GM12878 (cell line): ENCODE measurements at regions not wholly inside any gene's neighbourhood (a gene's known extent, or its start where the extent isn't known, plus 50 kb on each side); places are given as distances from the start of the nearest gene placed in this dataset.

Experiments used
- ATAC-seq: fragments of 200-7000 bp; cut with Tn5 transposase; 3 replicates; pipeline ENCODE4 v1.9.1; 2020; ENCODE audit warnings: mild to moderate bottlenecking, moderate library complexity
- BruUV-seq: library from RNA; stranded (reverse); fragments of 400-500 nt; replicated peaks from 2 replicates; lab custom pipeline; 2021; lab: Mats Ljungman, UMichigan
- CTCF ChIA-PET: fragments of 300-600 bp; sonication (Branson Sonifier 250); formaldehyde crosslinking; extraction: SDS; loops from one replicate; lab custom pipeline; 2021; ENCODE audit warnings: inconsistent platforms; lab: Yijun Ruan, JAX
- POLR2A ChIA-PET: fragments of 350-600 bp; formaldehyde crosslinking; extraction: SDS; loops from one replicate; lab custom pipeline; 2021; ENCODE audit warnings: inconsistent platforms; lab: Charles Lee
- RAD21 ChIA-PET: fragments of 300-600 bp; sonication (Branson Sonifier 250); formaldehyde crosslinking; loops from one replicate; lab custom pipeline; 2023; ENCODE audit warnings: antibody characterized with exemption; ENCODE audit not compliant: unreplicated experiment; lab: Charles Lee
- SMC1A ChIA-PET: fragments of 300-600 bp; sonication (Branson Sonifier 250); formaldehyde crosslinking; loops from one replicate; lab custom pipeline; 2023; ENCODE audit not compliant: unreplicated experiment, uncharacterized antibody; lab: Charles Lee
- DNase-seq: peaks from one replicate; pipeline ENCODE4 v3.0.0-alpha.2; 2011; ENCODE audit warnings: low read depth, low spot score
- FAIRE-seq: peaks from 3 replicates; lab custom pipeline; 2011; peaks lifted over from hg19 to GRCh38; lab: Jason Lieb, UNC
- H2AFZ ChIP-seq: 2 replicates; pipeline ENCODE4 v1.6.0; 2011; ENCODE audit warnings: low read depth, low read length, control low read depth; ENCODE audit not compliant: control insufficient read depth
- H3K27ac ChIP-seq: 2 replicates; pipeline ENCODE4 v1.5.1; 2011; ENCODE audit warnings: control low read depth; ENCODE audit not compliant: control insufficient read depth, insufficient read depth
- H3K27me3 ChIP-seq, 2 experiments: replicated peaks in 1 of 2; 2 replicates each; pipeline versions ENCODE4 v1.6.0 to v1.6.1; 2011; ENCODE audit warnings: low read length in 1 of 2; ENCODE audit not compliant: control insufficient read depth in 2 of 2, insufficient read depth in 2 of 2
- H3K36me3 ChIP-seq, 2 experiments: 2 replicates each; pipeline ENCODE4 v1.5.1; 2011; ENCODE audit warnings: low read length in 1 of 2; ENCODE audit not compliant: control insufficient read depth in 2 of 2, insufficient read depth in 2 of 2
- H3K4me1 ChIP-seq: 2 replicates; pipeline ENCODE4 v1.6.1; 2011; ENCODE audit warnings: mild to moderate bottlenecking, low read length, moderate library complexity, mixed read lengths; ENCODE audit not compliant: control insufficient read depth, insufficient read depth
- H3K4me2 ChIP-seq: 2 replicates; pipeline ENCODE4 v1.6.0; 2011; ENCODE audit warnings: control low read depth; ENCODE audit not compliant: control insufficient read depth, insufficient read depth
- H3K4me3 ChIP-seq: fragments of 200-600 bp; sonication (generic); 2 replicates; pipeline ENCODE4 v1.5.1; 2016
- H3K79me2 ChIP-seq: 2 replicates; pipeline ENCODE4 v1.6.0; 2011; ENCODE audit warnings: low read length; ENCODE audit not compliant: control insufficient read depth, insufficient read depth
- H3K9ac ChIP-seq: 2 replicates; pipeline ENCODE4 v1.8.0; 2011; ENCODE audit warnings: low read length, control low read depth, mixed read lengths; ENCODE audit not compliant: control insufficient read depth, insufficient read depth
- H3K9me3 ChIP-seq: replicated peaks from 3 replicates; pipeline ENCODE4 v1.5.1; 2011; ENCODE audit warnings: mild to moderate bottlenecking, low read length; ENCODE audit not compliant: control insufficient read depth, insufficient read depth
- H4K20me1 ChIP-seq: 2 replicates; pipeline ENCODE4 v1.6.0; 2011; ENCODE audit not compliant: control insufficient read depth, insufficient read depth
- CBFB ChIP-seq: IDR thresholded peaks from 2 replicates; pipeline ENCODE4 v1.6.1; 2016; ENCODE audit warnings: antibody characterized with exemption, low read depth
- CBX3 ChIP-seq: fragments of 200-600 bp; sonication (generic); IDR thresholded peaks from 2 replicates; pipeline ENCODE4 v1.6.1; 2016; ENCODE audit warnings: low read depth, borderline replicate concordance
- E2F8 ChIP-seq: fragments of 450-650 bp; IDR thresholded peaks from 2 replicates; pipeline ENCODE4 v1.6.1; 2018; ENCODE audit warnings: mild to moderate bottlenecking, low read depth, moderate library complexity; ENCODE audit not compliant: partially characterized antibody
- HDGF ChIP-seq: fragments of 450-650 bp; IDR thresholded peaks from 2 replicates; pipeline ENCODE4 v1.6.1; 2016; ENCODE audit warnings: antibody characterized with exemption
- IRF3 ChIP-seq: fragments of 450-650 bp; IDR thresholded peaks from 2 replicates; pipeline ENCODE4 v1.6.1; 2014; ENCODE audit warnings: mild to moderate bottlenecking
- IRF4 ChIP-seq: IDR thresholded peaks from 2 replicates; pipeline ENCODE4 v1.6.1; 2011; ENCODE audit warnings: low read depth, low read length
- NR2C1 ChIP-seq: fragments of 450-650 bp; IDR thresholded peaks from 2 replicates; pipeline ENCODE4 v1.6.1; 2017; ENCODE audit warnings: antibody characterized with exemption, mild to moderate bottlenecking, moderate library complexity
- PML ChIP-seq: IDR thresholded peaks from 2 replicates; pipeline ENCODE4 v1.6.1; 2012; ENCODE audit warnings: low read length, inconsistent platforms
- TAF1 ChIP-seq: IDR thresholded peaks from 2 replicates; pipeline ENCODE4 v1.6.1; 2011; ENCODE audit warnings: mild to moderate bottlenecking, low read depth, low read length, borderline replicate concordance
- WRNIP1 ChIP-seq: IDR thresholded peaks from 2 replicates; pipeline ENCODE4 v1.6.1; 2011; ENCODE audit warnings: low read depth, low read length, improper control_type of control experiment, borderline replicate concordance
- ZNF217 ChIP-seq: fragments of 450-650 bp; IDR thresholded peaks from 2 replicates; pipeline ENCODE4 v1.6.1; 2017; ENCODE audit warnings: antibody characterized with exemption, mild to moderate bottlenecking
- WGBS: methylation state at CpG from one replicate; pipeline ENCODE4 v1.1.6; 2016; ENCODE audit warnings: low lambda C conversion rate; ENCODE audit not compliant: insufficient replicate concordance, insufficient coverage; ENCODE audit errors: missing lambda C conversion rate; 5-methylcytosine and 5-hydroxymethylcytosine counted together
- in situ Hi-C: fragments of 300-500 bp; cut with MboI; formaldehyde crosslinking; loops from 9 replicates; pipeline ENCODE4 v1.14.3; 2018; ENCODE audit warnings: mixed read lengths
- intact Hi-C: fragments of 100-400 bp; cut with micrococcal nuclease; formaldehyde crosslinking; loops from one replicate; pipeline ENCODE4 v1.14.2; 2022; ENCODE audit not compliant: unreplicated experiment
- TF ChIP-seq, protein P1 (sequence below): IDR thresholded peaks from 2 replicates; pipeline ENCODE4 v1.6.1; 2011; ENCODE audit warnings: low read depth, low read length, improper control_type of control experiment, borderline replicate concordance
- TF ChIP-seq, protein P2 (sequence below): IDR thresholded peaks from 2 replicates; pipeline ENCODE4 v1.6.1; 2012; ENCODE audit warnings: improper control_type of control experiment, low read depth, low read length; ENCODE audit not compliant: insufficient replicate concordance

- no peak for TF ChIP-seq IRF3
- TF ChIP-seq E2F8 = no peak
- no peak for TF ChIP-seq CBX3
Observed at GRCh38 chr6:94175465-94175864, 756.1 kb upstream of the EPHA7 start (continued).

DNA sequence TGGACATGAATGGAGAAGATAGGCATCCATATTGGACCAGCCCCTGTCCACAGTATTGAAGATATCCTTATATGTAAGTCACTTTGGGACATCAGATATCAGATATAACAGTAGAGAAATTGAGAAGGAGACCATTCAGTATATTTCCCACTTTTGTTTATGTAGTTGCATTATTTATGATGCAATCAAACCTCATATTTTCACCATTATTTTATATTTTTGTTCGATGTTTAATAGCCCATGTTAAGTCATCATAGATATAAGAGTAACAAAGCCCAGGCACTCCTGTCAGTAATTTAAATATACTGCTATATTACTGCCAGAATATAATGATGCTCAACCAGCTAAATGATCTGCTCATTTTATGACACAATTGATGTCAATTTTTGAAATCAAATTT lies 744.5 kb upstream of the EPHA7 start:
- FAIRE-seq (no peak), DNase-seq (no peak), ATAC-seq (no peak)
- H3K4me3 ChIP-seq = no peak overlapping the region
- no peaks in the 10 kb centered on the region for H3K79me2 ChIP-seq
- POLR2A ChIA-PET = no interaction called here
- SMC1A ChIA-PET = no interaction called here
- no peaks in the 10 kb centered on the region for H3K9me3 ChIP-seq
- RAD21 ChIA-PET = no interaction called here
- WGBS = 63% methylated on average over 1 of the region's 1 CpG
- intact Hi-C loops (no loop called here), in situ Hi-C loops (no loop called here)
- CTCF ChIA-PET = no interaction called here
- no peak overlapping the region for H2AFZ ChIP-seq
- H3K27ac ChIP-seq = no peak overlapping the region
- no peaks in the 10 kb centered on the region for H3K4me1 ChIP-seq
- H3K36me3 ChIP-seq = no peaks in the 10 kb centered on the region
- no TSS peak for BruUV-seq
- H4K20me1 ChIP-seq = no peaks in the 10 kb centered on the region
- no peak overlapping the region for H3K4me2 ChIP-seq
- H3K9ac ChIP-seq = no peak overlapping the region
- no peaks in the 10 kb centered on the region for H3K27me3 ChIP-seq
- TF ChIP-seq, protein P1, sequence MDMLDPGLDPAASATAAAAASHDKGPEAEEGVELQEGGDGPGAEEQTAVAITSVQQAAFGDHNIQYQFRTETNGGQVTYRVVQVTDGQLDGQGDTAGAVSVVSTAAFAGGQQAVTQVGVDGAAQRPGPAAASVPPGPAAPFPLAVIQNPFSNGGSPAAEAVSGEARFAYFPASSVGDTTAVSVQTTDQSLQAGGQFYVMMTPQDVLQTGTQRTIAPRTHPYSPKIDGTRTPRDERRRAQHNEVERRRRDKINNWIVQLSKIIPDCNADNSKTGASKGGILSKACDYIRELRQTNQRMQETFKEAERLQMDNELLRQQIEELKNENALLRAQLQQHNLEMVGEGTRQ = no peak
- TF ChIP-seq TAF1 (no peak), WRNIP1 (no peak), PML (no peak), IRF4 (no peak), ZNF217 (no peak), HDGF (no peak), NR2C1 (no peak), CBFB (no peak)
- TF ChIP-seq, protein P2, sequence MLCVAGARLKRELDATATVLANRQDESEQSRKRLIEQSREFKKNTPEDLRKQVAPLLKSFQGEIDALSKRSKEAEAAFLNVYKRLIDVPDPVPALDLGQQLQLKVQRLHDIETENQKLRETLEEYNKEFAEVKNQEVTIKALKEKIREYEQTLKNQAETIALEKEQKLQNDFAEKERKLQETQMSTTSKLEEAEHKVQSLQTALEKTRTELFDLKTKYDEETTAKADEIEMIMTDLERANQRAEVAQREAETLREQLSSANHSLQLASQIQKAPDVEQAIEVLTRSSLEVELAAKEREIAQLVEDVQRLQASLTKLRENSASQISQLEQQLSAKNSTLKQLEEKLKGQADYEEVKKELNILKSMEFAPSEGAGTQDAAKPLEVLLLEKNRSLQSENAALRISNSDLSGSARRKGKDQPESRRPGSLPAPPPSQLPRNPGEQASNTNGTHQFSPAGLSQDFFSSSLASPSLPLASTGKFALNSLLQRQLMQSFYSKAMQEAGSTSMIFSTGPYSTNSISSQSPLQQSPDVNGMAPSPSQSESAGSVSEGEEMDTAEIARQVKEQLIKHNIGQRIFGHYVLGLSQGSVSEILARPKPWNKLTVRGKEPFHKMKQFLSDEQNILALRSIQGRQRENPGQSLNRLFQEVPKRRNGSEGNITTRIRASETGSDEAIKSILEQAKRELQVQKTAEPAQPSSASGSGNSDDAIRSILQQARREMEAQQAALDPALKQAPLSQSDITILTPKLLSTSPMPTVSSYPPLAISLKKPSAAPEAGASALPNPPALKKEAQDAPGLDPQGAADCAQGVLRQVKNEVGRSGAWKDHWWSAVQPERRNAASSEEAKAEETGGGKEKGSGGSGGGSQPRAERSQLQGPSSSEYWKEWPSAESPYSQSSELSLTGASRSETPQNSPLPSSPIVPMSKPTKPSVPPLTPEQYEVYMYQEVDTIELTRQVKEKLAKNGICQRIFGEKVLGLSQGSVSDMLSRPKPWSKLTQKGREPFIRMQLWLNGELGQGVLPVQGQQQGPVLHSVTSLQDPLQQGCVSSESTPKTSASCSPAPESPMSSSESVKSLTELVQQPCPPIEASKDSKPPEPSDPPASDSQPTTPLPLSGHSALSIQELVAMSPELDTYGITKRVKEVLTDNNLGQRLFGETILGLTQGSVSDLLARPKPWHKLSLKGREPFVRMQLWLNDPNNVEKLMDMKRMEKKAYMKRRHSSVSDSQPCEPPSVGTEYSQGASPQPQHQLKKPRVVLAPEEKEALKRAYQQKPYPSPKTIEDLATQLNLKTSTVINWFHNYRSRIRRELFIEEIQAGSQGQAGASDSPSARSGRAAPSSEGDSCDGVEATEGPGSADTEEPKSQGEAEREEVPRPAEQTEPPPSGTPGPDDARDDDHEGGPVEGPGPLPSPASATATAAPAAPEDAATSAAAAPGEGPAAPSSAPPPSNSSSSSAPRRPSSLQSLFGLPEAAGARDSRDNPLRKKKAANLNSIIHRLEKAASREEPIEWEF = no peak
